ENCODE measurements at regions not wholly inside any gene's neighbourhood (a gene's known extent, or its start where the extent isn't known, plus 50 kb on each side); places are given as distances from the start of the nearest gene placed in this dataset.

GRCh38 chr16:8519179-8519578 is 71.1 kb downstream of the TMEM114 start:
- Histone ChIP-seq H3K9me3 (ENCODE audit: control insufficient read depth, low read depth, low read length) (no peaks in the 10 kb centered on the region), H3K4me1 (ENCODE audit: control insufficient read depth, extremely low read depth, insufficient read depth, low read length) (no peaks in the 10 kb centered on the region), H4K20me1 (ENCODE audit: control insufficient read depth, extremely low read depth, insufficient read depth, low read length) (no peaks in the 10 kb centered on the region), H3K27me3 (ENCODE audit: control insufficient read depth, extremely low read depth, insufficient read depth, low read length) (no peaks in the 10 kb centered on the region), H2AFZ (ENCODE audit: control insufficient read depth, low read length) (no peak overlapping the region), H3K4me3 (ENCODE audit: control insufficient read depth in 2 of 3, extremely low read depth in 1 of 3, insufficient read depth in 2 of 3, low read depth in 1 of 3, low read length in 3 of 3) (no peak overlapping the region), H3K36me3 (ENCODE audit: control insufficient read depth in 2 of 2, extremely low read depth in 1 of 2, insufficient read depth in 2 of 2, low read length in 2 of 2) (no peaks in the 10 kb centered on the region), H3K27ac (ENCODE audit: control insufficient read depth, insufficient read depth, low read length) (no peak overlapping the region), H3K9ac (ENCODE audit: control insufficient read depth, extremely low read depth, insufficient read depth, low read length) (no peak overlapping the region), H3K4me2 (ENCODE audit: control insufficient read depth, extremely low read depth, insufficient read depth, low read depth, low read length) (no peak overlapping the region), H3K79me2 (ENCODE audit: control insufficient read depth, insufficient read depth, low read length) (no peaks in the 10 kb centered on the region), H3K9me1 (ENCODE audit: control insufficient read depth, extremely low read depth, insufficient read depth, low read length) (no peaks in the 10 kb centered on the region)
- DNase-seq (ENCODE audit: low read depth, low spot score) (no peak), FAIRE-seq (no peak)
- dilution Hi-C loops (cut with MboI; ENCODE audit: extremely low pct_ligation_motif_present, low sequenced_read_pairs): no loop called here
- no peak for TF ChIP-seq EZH2 (IDR thresholded peaks at IDR 0.05; ENCODE audit: low read length)
- no peak for TF ChIP-seq CTCF (optimal IDR thresholded peaks at IDR 0.05 in 1 of 3, IDR thresholded peaks at IDR 0.05 in 1 of 3, conservative IDR thresholded peaks at IDR 0.05 in 1 of 3; ENCODE audit: extremely low read depth in 1 of 3, insufficient read depth in 2 of 3, low read length in 3 of 3)

- H3K36me3 ChIP-seq (ENCODE audit: control insufficient read depth in 2 of 2, extremely low read depth in 1 of 2, insufficient read depth in 2 of 2, low read length in 2 of 2): no peaks in the 10 kb centered on the region
- no peaks in the 10 kb centered on the region for H4K20me1 ChIP-seq (ENCODE audit: control insufficient read depth, extremely low read depth, insufficient read depth, low read length)
- no peaks in the 10 kb centered on the region for H3K9me3 ChIP-seq (ENCODE audit: control insufficient read depth, low read depth, low read length)
- FAIRE-seq (no peak), DNase-seq (ENCODE audit: low read depth, low spot score) (no peak)
- no peaks in the 10 kb centered on the region for H3K79me2 ChIP-seq (ENCODE audit: control insufficient read depth, insufficient read depth, low read length)
- no peak overlapping the region for H3K4me3 ChIP-seq (ENCODE audit: control insufficient read depth in 2 of 3, extremely low read depth in 1 of 3, insufficient read depth in 2 of 3, low read depth in 1 of 3, low read length in 3 of 3)
- H3K4me1 ChIP-seq (ENCODE audit: control insufficient read depth, extremely low read depth, insufficient read depth, low read length): no peaks in the 10 kb centered on the region
- no peak overlapping the region for H3K4me2 ChIP-seq (ENCODE audit: control insufficient read depth, extremely low read depth, insufficient read depth, low read depth, low read length)
- no peaks in the 10 kb centered on the region for H3K9me1 ChIP-seq (ENCODE audit: control insufficient read depth, extremely low read depth, insufficient read depth, low read length)
- H3K9ac ChIP-seq (ENCODE audit: control insufficient read depth, extremely low read depth, insufficient read depth, low read length): no peak overlapping the region
- TF ChIP-seq EZH2 (IDR thresholded peaks at IDR 0.05; ENCODE audit: low read length) (no peak), CTCF (optimal IDR thresholded peaks at IDR 0.05 in 1 of 3, IDR thresholded peaks at IDR 0.05 in 1 of 3, conservative IDR thresholded peaks at IDR 0.05 in 1 of 3; ENCODE audit: extremely low read depth in 1 of 3, insufficient read depth in 2 of 3, low read length in 3 of 3) (no peak)
- H3K27ac ChIP-seq (ENCODE audit: control insufficient read depth, insufficient read depth, low read length): no peak overlapping the region
- H2AFZ ChIP-seq (ENCODE audit: control insufficient read depth, low read length): no peak overlapping the region
- H3K27me3 ChIP-seq (ENCODE audit: control insufficient read depth, extremely low read depth, insufficient read depth, low read length): no peaks in the 10 kb centered on the region
- dilution Hi-C loops (cut with MboI; ENCODE audit: extremely low pct_ligation_motif_present, low sequenced_read_pairs): no loop called here
Measured at GRCh38 chr16:8517280-8517679, 73.0 kb downstream of the TMEM114 start.
